Choroid plexus epithelial cell (primary cell): ENCODE measurements at regions not wholly inside any gene's neighbourhood (a gene's known extent, or its start where the extent isn't known, plus 50 kb on each side); places are given as distances from the start of the nearest gene placed in this dataset.
A peak's percentile ranks its signal among the peaks of the same experiment; 100 is the strongest.

Experiments
- DNase-seq: peaks from one replicate; pipeline ENCODE4 v3.0.0-alpha.2; 2010; ENCODE audit warnings: low read depth
- H3K4me3 ChIP-seq: 2 replicates; pipeline ENCODE4 v1.5.1; 2011; ENCODE audit warnings: low read depth, mild to moderate bottlenecking, control low read depth, low read length, moderate library complexity
- CTCF ChIP-seq: conservative IDR thresholded peaks from 2 replicates; pipeline ENCODE4 v1.5.1; 2011; ENCODE audit warnings: low read depth, mild to moderate bottlenecking, control low read depth, inconsistent platforms, low read length, moderate library complexity

- DNase-seq = no peak
- H3K4me3 ChIP-seq = no peak overlapping the region
- no peak for TF ChIP-seq CTCF
Measured at GRCh38 chr21:15558884-15559283, 170.9 kb upstream of the USP25 start.

- DNase-seq = no peak
- H3K4me3 ChIP-seq = no peak overlapping the region
- no peak for TF ChIP-seq CTCF
Measured at GRCh38 chr21:15559660-15560059, 170.1 kb upstream of the USP25 start.

GRCh38 chr21:15560383-15561056 is 169.3 kb upstream of the USP25 start:
- no peak for TF ChIP-seq CTCF
- no peak overlapping the region for H3K4me3 ChIP-seq
- DNase-seq = peak; percentile 8

- no peak for DNase-seq
- no peak for TF ChIP-seq CTCF
- no peak overlapping the region for H3K4me3 ChIP-seq
Measured at GRCh38 chr21:15562748-15563147, 167.0 kb upstream of the USP25 start.

- DNase-seq = no peak
- no peak for TF ChIP-seq CTCF
- no peak overlapping the region for H3K4me3 ChIP-seq
Measured at GRCh38 chr21:15564907-15565306, 164.9 kb upstream of the USP25 start.

- DNase-seq = no peak
- no peak for TF ChIP-seq CTCF
- no peak overlapping the region for H3K4me3 ChIP-seq
Measured at GRCh38 chr21:15566703-15567102, 163.1 kb upstream of the USP25 start.

- no peak for TF ChIP-seq CTCF
- no peak for DNase-seq
- no peak overlapping the region for H3K4me3 ChIP-seq
Measured at GRCh38 chr21:15567191-15567590, 162.6 kb upstream of the USP25 start.
